ENCODE measurements at regions not wholly inside any gene's neighbourhood (a gene's known extent, or its start where the extent isn't known, plus 50 kb on each side); places are given as distances from the start of the nearest gene placed in this dataset.

- TF ChIP-seq EZH2 (IDR thresholded peaks at IDR 0.05; ENCODE audit: insufficient read depth, poor library complexity, severe bottlenecking) (no peak), EZH2phosphoT487 (IDR thresholded peaks at IDR 0.05; ENCODE audit: insufficient read depth, low read depth) (no peak)
Observed at GRCh38 chr3:64809086-64809485, 121.3 kb upstream of the ADAMTS9 start.
